ENCODE measurements at regions not wholly inside any gene's neighbourhood (a gene's known extent, or its start where the extent isn't known, plus 50 kb on each side); places are given as distances from the start of the nearest gene placed in this dataset.

DNA sequence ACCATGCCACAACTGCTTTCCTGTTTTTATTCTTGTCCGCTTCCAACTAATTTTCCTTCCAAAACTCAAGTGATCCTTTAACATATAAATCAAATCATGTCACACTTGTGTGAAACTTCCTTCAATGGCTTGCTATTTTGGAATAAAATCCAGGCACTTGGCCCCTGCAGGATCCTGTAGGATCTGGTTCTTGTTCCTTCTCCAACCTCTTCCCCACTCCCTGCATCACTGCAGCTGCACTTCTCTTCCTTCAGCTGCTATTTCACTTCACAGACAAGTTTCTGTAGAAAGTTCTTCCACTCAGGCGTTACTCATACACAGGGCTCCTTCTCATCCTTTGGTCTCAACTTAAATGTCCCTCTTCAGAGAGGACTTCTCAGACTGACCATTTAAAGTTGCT, 239.7 kb upstream of the BTG1 start (continued):
- TF ChIP-seq SUPT20H (IDR thresholded peaks at IDR 0.05; ENCODE audit: borderline replicate concordance, control insufficient read depth, low read depth, low read length) (no peak), TCF7 (IDR thresholded peaks at IDR 0.05; ENCODE audit: borderline replicate concordance) (no peak), NR2F1 (conservative IDR thresholded peaks at IDR 0.05) (no peak), SMARCA5 (IDR thresholded peaks at IDR 0.05) (no peak), TAF1 (IDR thresholded peaks at IDR 0.05; ENCODE audit: borderline replicate concordance, low read depth, low read length) (no peak), PAX8 (IDR thresholded peaks at IDR 0.05) (no peak), CUX1 (IDR thresholded peaks at IDR 0.05; ENCODE audit: insufficient replicate concordance, low read depth, low read length) (no peak)

DNA sequence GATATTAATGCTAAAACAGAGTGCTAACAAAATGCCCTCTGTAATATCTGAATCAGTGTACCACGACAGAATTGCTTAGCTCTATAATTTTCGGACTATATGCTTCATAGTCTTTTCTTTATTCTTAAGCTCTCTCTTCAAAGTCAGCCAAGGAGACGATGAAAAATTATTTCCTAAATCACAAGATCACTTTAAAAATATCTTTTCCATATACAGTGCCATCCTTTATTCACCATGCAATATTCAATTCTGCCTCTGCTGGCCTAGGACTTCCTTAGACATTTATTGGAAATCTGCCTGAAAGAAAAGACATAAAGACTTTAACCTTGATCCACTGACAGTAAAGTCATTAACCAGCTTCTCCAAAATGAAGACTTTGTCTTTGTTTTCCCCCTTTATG, 238.9 kb upstream of the BTG1 start:
- POLR2A ChIA-PET, result interaction anchor here (1.7 kb wide), 1 partner anchor 10 kb away, joined by 4 read pairs; no protein-coding TSS in a partner anchor
- H3K79me2 ChIP-seq (ENCODE audit: control insufficient read depth, insufficient read depth, low read length), result no peaks in the 10 kb centered on the region
- H2AFZ ChIP-seq (ENCODE audit: control insufficient read depth, low read depth, low read length), result no peak overlapping the region
- no peak for DNase-seq (ENCODE audit: low read depth, low spot score)
- in situ Hi-C loops (cut with MboI) (no loop called here), intact Hi-C loops (cut with micrococcal nuclease; ENCODE audit: unreplicated experiment) (no loop called here)
- H3K36me3 ChIP-seq (ENCODE audit: control insufficient read depth in 2 of 2, insufficient read depth in 2 of 2, low read length in 1 of 2), result no peaks in the 10 kb centered on the region
- no peaks in the 10 kb centered on the region for H4K20me1 ChIP-seq (ENCODE audit: control insufficient read depth, insufficient read depth)
- no peak overlapping the region for H3K4me2 ChIP-seq (ENCODE audit: control insufficient read depth, insufficient read depth)
- 67% methylated on average over 3 of the region's 3 CpGs for WGBS (ENCODE audit: insufficient coverage, insufficient replicate concordance, low lambda C conversion rate, missing lambda C conversion rate)
- no peaks in the 10 kb centered on the region for H3K4me1 ChIP-seq (ENCODE audit: control insufficient read depth, insufficient read depth, low read length)
- H3K4me3 ChIP-seq, result no peak overlapping the region
- RAD21 ChIA-PET (ENCODE audit: unreplicated experiment), result no interaction called here
- no peak overlapping the region for H3K9ac ChIP-seq (ENCODE audit: control insufficient read depth, insufficient read depth, low read length)
- H3K27me3 ChIP-seq (replicated peaks in 1 of 2; ENCODE audit: control insufficient read depth in 2 of 2, insufficient read depth in 2 of 2, low read length in 1 of 2), result no peaks in the 10 kb centered on the region
- SMC1A ChIA-PET (ENCODE audit: uncharacterized antibody, unreplicated experiment), result interaction anchor here (0.9 to 1.9 kb wide), 3 partner anchors 14 to 22 kb away, joined by 3 to 9 read pairs (median 5); no protein-coding TSS in a partner anchor
- FAIRE-seq, result no peak
- no TSS peak for BruUV-seq (replicated peaks)
- no peak for TF ChIP-seq PML (IDR thresholded peaks at IDR 0.05; ENCODE audit: low read length)
- TF ChIP-seq JUNB (IDR thresholded peaks at IDR 0.05), result no peak
- CTCF ChIA-PET, result interaction anchor here (0.6 to 1.3 kb wide), 3 partner anchors 11 to 20 kb away, joined by 3 read pairs; no protein-coding TSS in a partner anchor
- ATAC-seq, result no peak
- no peaks in the 10 kb centered on the region; the same call in 2 of the 3 replicates for H3K9me3 ChIP-seq (replicated peaks; ENCODE audit: control insufficient read depth, insufficient read depth, low read length)
- H3K27ac ChIP-seq (ENCODE audit: control insufficient read depth, insufficient read depth), result no peak overlapping the region

Data from GM12878 (cell line).